D341Med (cell line): ENCODE measurements at regions not wholly inside any gene's neighbourhood (a gene's known extent, or its start where the extent isn't known, plus 50 kb on each side); places are given as distances from the start of the nearest gene placed in this dataset.

Experiments used
- DNase-seq: peaks from one replicate; pipeline ENCODE4 v3.0.0; 2012; ENCODE audit warnings: low spot score

GRCh38 chrX:121102101-121102500 lies 54.7 kb downstream of the GLUD2 start:
- no peak for DNase-seq

- DNase-seq, result no peak
Measured at GRCh38 chrX:121103381-121103780, 56.0 kb downstream of the GLUD2 start.

GRCh38 chrX:121106484-121107235 lies 59.2 kb downstream of the GLUD2 start:
- no peak for DNase-seq

GRCh38 chrX:121109986-121110385 lies 62.6 kb downstream of the GLUD2 start:
- no peak for DNase-seq

GRCh38 chrX:121110536-121110935 lies 63.1 kb downstream of the GLUD2 start:
- DNase-seq, result no peak

- DNase-seq, result no peak
Measured at GRCh38 chrX:121114691-121115090, 67.3 kb downstream of the GLUD2 start.

- DNase-seq, result no peak
Measured at GRCh38 chrX:121120690-121121605, 73.5 kb downstream of the GLUD2 start.

- DNase-seq, result no peak
Measured at GRCh38 chrX:121122332-121122731, 74.9 kb downstream of the GLUD2 start.

- peak; percentile 5 for DNase-seq
Measured at GRCh38 chrX:121128925-121129877, 81.8 kb downstream of the GLUD2 start.

- no peak for DNase-seq
Measured at GRCh38 chrX:121132675-121133074, 85.3 kb downstream of the GLUD2 start.

- DNase-seq, result no peak
Measured at GRCh38 chrX:121135488-121136207, 88.2 kb downstream of the GLUD2 start.

- DNase-seq, result no peak
Measured at GRCh38 chrX:121146059-121146628, 98.7 kb downstream of the GLUD2 start.

- no peak for DNase-seq
Measured at GRCh38 chrX:121150217-121150616, 102.8 kb downstream of the GLUD2 start.

- DNase-seq, result no peak
Measured at GRCh38 chrX:121151293-121151692, 103.9 kb downstream of the GLUD2 start.

GRCh38 chrX:121154858-121155404 lies 107.5 kb downstream of the GLUD2 start:
- DNase-seq, result no peak

GRCh38 chrX:121160987-121161386 lies 113.6 kb downstream of the GLUD2 start:
- DNase-seq, result no peak

- DNase-seq, result no peak
Measured at GRCh38 chrX:121161501-121161933, 114.1 kb downstream of the GLUD2 start.

- no peak for DNase-seq
Measured at GRCh38 chrX:121163443-121163842, 116.0 kb downstream of the GLUD2 start.

- DNase-seq, result no peak
Measured at GRCh38 chrX:121165930-121166359, 118.5 kb downstream of the GLUD2 start.
